Right atrium auricular region (tissue), 2 donors: ENCODE measurements at regions not wholly inside any gene's neighbourhood (a gene's known extent, or its start where the extent isn't known, plus 50 kb on each side); places are given as distances from the start of the nearest gene placed in this dataset.
A peak's percentile ranks its signal among the peaks of the same experiment; 100 is the strongest.

ENCODE experiments used
- DNase-seq: peaks from one replicate; pipeline ENCODE4 v3.0.0-alpha.2; 2019; ENCODE audit warnings: low spot score
- H3K27ac ChIP-seq, 2 donors: fragments of 200-600 bp; sonication (generic); 1 replicate in 1 of 2; 2 replicates in 1 of 2; pipeline ENCODE4 v1.5.1; 2016 to 2019
- H3K27me3 ChIP-seq, 2 donors: fragments of 200-600 bp; sonication (generic); one replicate each; pipeline versions ENCODE4 v1.5.1 to v1.6.0; 2017 to 2019
- H3K36me3 ChIP-seq: fragments of 200-600 bp; sonication (generic); one replicate; pipeline ENCODE4 v1.5.1; 2016
- H3K4me1 ChIP-seq, 2 donors: fragments of 200-600 bp; sonication (generic); one replicate each; pipeline versions ENCODE4 v1.5.1 to v1.6.0; 2017 to 2019
- H3K4me3 ChIP-seq, 2 donors: fragments of 200-600 bp; sonication (generic); 1 replicate in 1 of 2; 2 replicates in 1 of 2; pipeline ENCODE4 v1.5.1; 2017 to 2019; ENCODE audit warnings: mild to moderate bottlenecking in 1 of 2, moderate library complexity in 1 of 2
- H3K9me3 ChIP-seq, 2 donors: fragments of 200-600 bp; sonication (generic); one replicate each; pipeline ENCODE4 v1.5.1; 2019
- CTCF ChIP-seq, 2 donors: fragments of 200-600 bp; sonication (generic); IDR thresholded peaks; one replicate each; pipeline ENCODE4 v1.5.1; 2019; ENCODE audit warnings: antibody characterized with exemption in 2 of 2

- H3K27ac ChIP-seq, result no peak overlapping the region
- no peaks in the 10 kb centered on the region for H3K27me3 ChIP-seq
- H3K4me3 ChIP-seq, result no peak overlapping the region
- no peak for DNase-seq
- H3K4me1 ChIP-seq, result peaks cover 0 to 16% of the 10 kb centered on the region in 2 donors
- no peaks in the 10 kb centered on the region for H3K36me3 ChIP-seq
- TF ChIP-seq CTCF (IDR thresholded peaks at IDR 0.05), result no peak
- no peaks in the 10 kb centered on the region for H3K9me3 ChIP-seq
Observed at GRCh38 chr5:82360022-82360421, 81.9 kb upstream of the RPS23 start.

- Histone ChIP-seq H3K9me3 (no peaks in the 10 kb centered on the region), H3K27me3 (no peaks in the 10 kb centered on the region), H3K4me3 (no peak overlapping the region), H3K36me3 (no peaks in the 10 kb centered on the region), H3K27ac (no peak overlapping the region), H3K4me1 (peaks cover 0 to 16% of the 10 kb centered on the region in 2 donors)
- DNase-seq, result no peak
- TF ChIP-seq CTCF (IDR thresholded peaks at IDR 0.05), result no peak
Observed at GRCh38 chr5:82359272-82359671, 81.1 kb upstream of the RPS23 start.

- no peak for TF ChIP-seq CTCF (IDR thresholded peaks at IDR 0.05)
- H3K27me3 ChIP-seq, result no peaks in the 10 kb centered on the region
- DNase-seq, result no peak
- H3K27ac ChIP-seq, result peak overlapping the region in 1 of 2 donors; percentile 67
- no peaks in the 10 kb centered on the region for H3K9me3 ChIP-seq
- no peak overlapping the region for H3K4me3 ChIP-seq
- peaks cover 0 to 16% of the 10 kb centered on the region in 2 donors for H3K4me1 ChIP-seq
- H3K36me3 ChIP-seq, result no peaks in the 10 kb centered on the region
Observed at GRCh38 chr5:82358457-82358856, 80.3 kb upstream of the RPS23 start.

- no peaks in the 10 kb centered on the region for H3K27me3 ChIP-seq
- H3K27ac ChIP-seq, result peak overlapping the region; percentile 49 to 67
- H3K4me1 ChIP-seq, result peaks cover 0 to 27% of the 10 kb centered on the region in 2 donors
- TF ChIP-seq CTCF (IDR thresholded peaks at IDR 0.05), result no peak
- H3K9me3 ChIP-seq, result no peaks in the 10 kb centered on the region
- no peaks in the 10 kb centered on the region for H3K36me3 ChIP-seq
- no peak overlapping the region for H3K4me3 ChIP-seq
- peak; percentile 94 for DNase-seq
Observed at GRCh38 chr5:82356808-82357671, 78.9 kb upstream of the RPS23 start.

GRCh38 chr5:82356021-82356420, 77.9 kb upstream of the RPS23 start:
- Histone ChIP-seq H3K27ac (peak overlapping the region in 1 of 2 donors; percentile 67), H3K4me3 (no peak overlapping the region), H3K27me3 (no peaks in the 10 kb centered on the region), H3K36me3 (no peaks in the 10 kb centered on the region), H3K9me3 (no peaks in the 10 kb centered on the region), H3K4me1 (peaks cover 0 to 30% of the 10 kb centered on the region in 2 donors)
- no peak for DNase-seq
- no peak for TF ChIP-seq CTCF (IDR thresholded peaks at IDR 0.05)
